GM12891 (cell line): ENCODE measurements at regions not wholly inside any gene's neighbourhood (a gene's known extent, or its start where the extent isn't known, plus 50 kb on each side); places are given as distances from the start of the nearest gene placed in this dataset.

ENCODE experiments used
- DNase-seq: peaks from one replicate; pipeline ENCODE4 v3.0.0; 2011; ENCODE audit warnings: low spot score; ENCODE audit not compliant: insufficient read length
- FAIRE-seq: peaks from 2 replicates; lab custom pipeline; 2011; peaks lifted over from hg19 to GRCh38; lab: Jason Lieb, UNC
- PAX5 ChIP-seq: IDR thresholded peaks from 2 replicates; pipeline ENCODE4 v1.6.1; 2011; ENCODE audit warnings: low read length, moderate library complexity, mild to moderate bottlenecking; ENCODE audit not compliant: insufficient read depth, severe bottlenecking
- POLR2A ChIP-seq: IDR thresholded peaks from 2 replicates; pipeline ENCODE4 v1.6.1; 2011; ENCODE audit warnings: low read depth, low read length, control low read depth
- POLR2AphosphoS5 ChIP-seq: IDR thresholded peaks from 2 replicates; pipeline ENCODE4 v1.6.1; 2011; ENCODE audit warnings: low read depth, low read length, control low read depth
- POU2F2 ChIP-seq: IDR thresholded peaks from 2 replicates; pipeline ENCODE4 v1.6.1; 2011; ENCODE audit warnings: low read depth, mild to moderate bottlenecking, control low read depth, low read length, moderate library complexity
- SPI1 ChIP-seq: IDR thresholded peaks from 2 replicates; pipeline ENCODE4 v1.6.1; 2011; ENCODE audit warnings: low read depth, low read length, control low read depth
- TAF1 ChIP-seq: IDR thresholded peaks from 2 replicates; pipeline ENCODE4 v1.6.1; 2011; ENCODE audit warnings: low read depth, low read length, control low read depth

DNA sequence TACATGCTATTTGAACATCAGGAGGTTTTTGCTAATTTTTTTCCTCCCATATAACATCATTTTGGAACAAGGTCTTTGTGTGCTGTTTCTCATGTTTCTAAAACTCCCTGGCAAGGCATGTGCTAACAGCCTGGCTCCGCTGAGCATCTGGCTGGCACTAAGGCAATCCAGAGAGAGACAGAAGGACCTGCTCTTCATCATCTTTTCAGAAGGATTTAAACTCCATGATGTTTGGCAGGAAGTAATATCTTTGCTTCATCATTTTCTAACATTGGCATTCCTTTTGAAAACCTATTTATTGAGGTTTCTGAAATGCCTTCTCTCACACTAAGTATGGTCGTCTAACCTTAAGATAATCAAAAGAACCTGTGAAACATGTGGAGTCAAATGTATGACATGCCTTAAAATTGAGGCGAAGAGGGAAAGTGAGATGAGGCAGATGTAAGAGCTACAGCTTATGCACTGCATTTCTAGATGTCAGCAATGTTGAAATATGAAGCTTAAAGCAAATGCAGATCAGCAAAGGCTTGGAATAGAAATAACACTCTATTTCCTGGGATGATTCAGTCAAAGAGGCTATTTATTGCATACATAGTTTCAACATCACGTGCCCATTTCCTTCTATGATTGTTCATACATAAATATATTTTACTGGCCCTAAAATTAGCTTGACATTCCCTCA, 592.0 kb downstream of the ZNF385D start:
- DNase-seq (no peak), FAIRE-seq (no peak)
- no peak for TF ChIP-seq TAF1

DNA sequence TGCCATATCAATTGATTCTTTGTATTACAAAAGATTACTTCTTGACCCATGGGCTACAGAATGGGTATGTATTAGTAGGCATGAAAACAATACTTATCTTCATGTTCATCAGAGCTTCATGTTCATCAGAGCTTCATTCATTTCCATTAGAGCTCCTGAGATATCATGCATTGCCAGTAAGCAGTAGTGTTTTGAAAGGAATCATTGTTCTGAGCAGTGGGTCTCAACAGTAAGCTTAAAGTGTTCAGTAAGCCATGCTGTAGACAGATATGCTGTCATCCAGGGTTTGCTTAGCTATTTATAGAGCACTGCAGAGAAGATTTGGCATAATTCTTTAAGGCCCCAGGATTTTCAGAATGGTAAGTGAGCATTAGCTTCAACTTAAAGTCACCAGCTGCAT, 596.1 kb downstream of the ZNF385D start:
- TF ChIP-seq POU2F2 (no peak), POLR2AphosphoS5 (no peak), POLR2A (no peak), SPI1 (no peak), PAX5 (no peak), TAF1 (no peak)
- FAIRE-seq (no peak), DNase-seq (no peak)

DNA sequence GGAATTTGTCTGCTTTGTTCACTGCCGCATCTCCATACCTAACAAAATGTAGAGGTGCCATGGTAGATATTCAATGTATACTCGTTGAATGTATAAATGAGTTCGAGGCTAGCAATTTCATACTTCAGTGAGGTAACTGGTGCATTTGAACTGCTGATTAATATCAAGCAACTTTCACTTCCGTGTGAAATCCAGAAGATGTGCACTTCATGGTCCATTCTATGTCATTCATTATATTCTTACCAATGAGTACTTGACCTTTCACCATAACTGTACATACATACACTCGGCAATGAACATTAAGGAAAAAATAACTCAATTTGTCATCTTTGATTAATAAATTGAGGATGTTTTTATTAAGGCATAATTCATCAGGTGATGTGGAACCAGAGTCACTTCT, 598.5 kb downstream of the ZNF385D start:
- no peak for DNase-seq
- FAIRE-seq = no peak
- TF ChIP-seq PAX5 (no peak), SPI1 (peak; percentile 49), POU2F2 (no peak), POLR2AphosphoS5 (no peak), TAF1 (no peak)

DNA sequence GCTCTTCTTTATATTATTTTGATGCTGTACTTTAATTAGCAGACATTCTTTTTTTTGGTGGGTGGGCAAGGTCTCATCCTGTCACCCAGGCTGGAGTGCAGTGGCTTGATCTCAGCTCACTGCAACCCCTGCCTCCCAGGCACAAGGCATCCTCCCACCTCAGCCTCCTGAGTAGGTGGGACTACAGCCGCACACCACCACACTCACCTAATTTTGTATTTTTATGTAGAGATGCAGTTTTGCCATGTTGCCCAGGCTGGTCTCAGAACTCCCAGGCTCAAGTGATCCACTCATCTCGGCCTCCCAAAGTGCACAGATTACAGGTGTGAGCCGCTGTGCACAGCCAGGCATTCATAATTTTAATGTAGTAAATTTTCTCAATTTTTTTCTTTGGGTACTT, 608.1 kb downstream of the ZNF385D start:
- DNase-seq (no peak), FAIRE-seq (no peak)
- TF ChIP-seq TAF1 (no peak), POLR2A (no peak), POLR2AphosphoS5 (no peak), SPI1 (no peak), POU2F2 (no peak), PAX5 (no peak)

DNA sequence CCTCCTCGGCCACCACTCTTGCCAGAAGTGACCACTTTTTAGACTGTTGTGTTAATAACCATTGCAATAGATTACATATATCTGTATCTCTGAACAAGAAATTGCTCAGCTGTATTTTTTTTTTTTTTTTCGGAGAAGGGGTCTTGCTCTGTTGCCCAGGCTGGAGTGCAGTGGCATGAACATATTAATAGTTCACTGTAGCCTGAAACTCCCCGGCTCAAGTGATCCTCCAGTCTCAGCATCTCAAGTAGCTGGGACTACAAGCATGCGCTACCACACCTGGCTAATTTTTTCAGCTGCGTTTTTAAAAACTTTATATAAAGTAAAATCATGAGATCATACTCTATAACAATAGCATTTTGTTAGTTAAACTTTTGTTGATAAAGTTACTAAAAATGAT, 609.0 kb downstream of the ZNF385D start:
- DNase-seq (no peak), FAIRE-seq (no peak)
- no peak for TF ChIP-seq POLR2AphosphoS5
- no peak for TF ChIP-seq PAX5

DNA sequence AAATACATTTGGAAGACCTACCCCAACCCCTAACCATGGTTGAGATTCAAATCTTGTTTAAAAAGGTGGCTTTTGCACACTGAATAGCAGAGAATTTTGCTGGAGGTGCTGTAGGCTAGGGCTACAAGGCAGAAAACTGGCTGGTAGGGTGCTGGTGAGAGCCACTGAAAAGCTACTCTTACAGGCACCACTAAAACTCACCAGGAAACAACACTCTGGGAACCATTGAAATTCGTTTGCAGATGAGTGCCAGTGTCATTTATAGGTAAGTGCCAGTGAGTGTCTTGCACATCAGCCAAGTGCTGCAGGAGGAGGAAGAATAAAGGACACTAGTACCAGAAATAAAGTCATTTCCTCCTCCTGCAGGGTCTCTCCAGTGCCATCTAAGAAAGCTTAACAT, 610.2 kb downstream of the ZNF385D start:
- FAIRE-seq = no peak
- DNase-seq = no peak
- no peak for TF ChIP-seq TAF1
- no peak for TF ChIP-seq SPI1
- TF ChIP-seq POLR2AphosphoS5 = no peak
- no peak for TF ChIP-seq POU2F2
- no peak for TF ChIP-seq POLR2A
- TF ChIP-seq PAX5 = no peak

DNA sequence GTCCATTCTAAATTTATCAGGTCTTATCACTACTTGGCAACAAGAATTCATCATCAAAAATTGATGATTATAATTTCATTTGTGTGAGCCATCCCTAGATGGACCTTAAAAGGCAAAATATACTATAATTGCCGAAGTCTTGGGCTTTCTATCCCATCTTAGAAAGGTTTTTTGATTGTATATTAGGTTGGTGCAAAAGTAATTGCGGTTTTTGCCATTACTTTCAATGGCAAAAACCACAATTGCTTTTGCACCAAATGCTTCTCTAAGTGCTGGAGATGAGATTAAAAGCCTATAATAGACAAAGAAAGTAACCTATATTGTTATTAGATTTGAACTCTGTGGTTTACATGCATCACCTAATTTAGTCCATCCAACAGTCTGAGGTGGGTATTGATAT, 612.9 kb downstream of the ZNF385D start:
- FAIRE-seq (no peak), DNase-seq (no peak)
- TF ChIP-seq POLR2AphosphoS5 (no peak), POU2F2 (no peak), TAF1 (no peak), SPI1 (no peak), PAX5 (no peak), POLR2A (no peak)

DNA sequence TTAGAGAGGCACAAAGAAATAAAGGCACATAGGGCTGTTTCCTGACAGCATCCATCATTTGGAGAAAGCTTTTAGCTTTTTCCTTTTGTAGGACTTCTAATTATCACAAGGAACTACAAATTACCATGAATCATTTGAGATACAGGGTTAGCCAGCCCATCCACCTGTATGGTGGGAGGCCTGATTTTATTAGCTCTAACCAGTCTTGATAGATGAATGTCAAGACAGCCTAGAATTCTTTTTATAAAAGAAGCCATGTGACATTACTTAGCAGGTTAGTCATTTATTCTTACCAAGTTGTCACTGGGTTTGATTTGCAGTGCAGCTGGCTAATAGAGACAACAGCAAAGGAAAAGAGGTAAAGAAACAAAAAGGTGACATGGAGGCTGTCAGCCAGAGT, 618.1 kb downstream of the ZNF385D start:
- no peak for FAIRE-seq
- no peak for TF ChIP-seq POLR2AphosphoS5
- TF ChIP-seq POLR2A = no peak
- TF ChIP-seq SPI1 = no peak
- no peak for TF ChIP-seq TAF1
- no peak for TF ChIP-seq POU2F2
- TF ChIP-seq PAX5 = no peak
- DNase-seq = no peak

DNA sequence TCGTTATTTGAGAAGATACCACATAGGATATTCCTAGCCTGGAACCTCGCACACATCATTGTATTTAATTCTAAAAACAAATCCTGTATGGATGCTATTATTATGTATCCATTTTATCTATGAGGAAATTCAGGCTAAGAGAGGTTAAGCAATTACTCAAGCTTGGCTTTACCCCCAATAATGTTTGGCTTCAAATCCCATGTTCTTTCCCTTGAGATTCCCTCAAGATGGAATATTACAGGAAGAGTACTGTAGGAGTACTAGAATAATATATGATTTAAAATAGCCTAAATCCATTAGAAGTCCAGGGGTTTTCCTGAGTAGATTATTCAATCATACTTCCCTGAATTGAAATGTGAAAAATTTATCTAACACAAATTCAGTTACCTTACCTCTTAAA, 630.2 kb downstream of the ZNF385D start:
- FAIRE-seq = no peak
- TF ChIP-seq POLR2AphosphoS5 (no peak), POLR2A (no peak), SPI1 (no peak), TAF1 (no peak), POU2F2 (no peak), PAX5 (no peak)

DNA sequence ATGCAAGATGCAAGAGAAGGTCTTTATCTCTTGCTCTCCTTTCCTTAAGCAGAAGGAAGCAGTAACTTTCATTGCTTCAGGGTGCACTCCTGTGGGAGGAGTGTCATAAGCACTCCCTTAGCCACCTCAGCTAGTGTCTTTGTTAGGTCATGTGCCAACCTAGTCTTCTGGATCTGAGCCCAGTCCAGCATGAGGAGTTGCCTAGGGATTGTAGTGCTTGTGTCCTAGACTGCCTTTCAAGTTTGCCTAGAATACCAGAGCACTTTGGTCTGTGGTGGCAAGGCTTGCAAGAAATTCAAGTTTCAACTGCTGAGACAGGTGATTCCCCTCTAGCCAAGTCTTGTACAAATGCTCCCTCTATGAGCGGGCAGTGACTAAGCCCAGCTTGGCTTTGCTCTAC, 633.6 kb downstream of the ZNF385D start:
- DNase-seq (no peak), FAIRE-seq (no peak)
- no peak for TF ChIP-seq POLR2AphosphoS5
- TF ChIP-seq SPI1 = no peak
- no peak for TF ChIP-seq POU2F2
- no peak for TF ChIP-seq PAX5
- TF ChIP-seq POLR2A = no peak
- no peak for TF ChIP-seq TAF1

More for the DNA sequence above, 630.2 kb downstream of the ZNF385D start:
- DNase-seq = no peak
